OCI-LY1 (cell line): ENCODE measurements at regions not wholly inside any gene's neighbourhood (a gene's known extent, or its start where the extent isn't known, plus 50 kb on each side); places are given as distances from the start of the nearest gene placed in this dataset.

Experiments
- H2AFZ ChIP-seq: fragments of 200-600 bp; sonication (generic), shearing (Covaris generic); 2 replicates; pipeline ENCODE4 v1.6.0; 2014; ENCODE audit warnings: antibody characterized with exemption, mild to moderate bottlenecking, low read length
- H3F3A ChIP-seq: fragments of 200-600 bp; sonication (generic), shearing (Covaris generic); 2 replicates; pipeline ENCODE4 v1.6.0; 2014; ENCODE audit warnings: mild to moderate bottlenecking, antibody characterized with exemption, low read length, moderate library complexity; ENCODE audit not compliant: insufficient read depth
- H3K27ac ChIP-seq: fragments of 200-600 bp; sonication (generic); 2 replicates; pipeline ENCODE4 v1.5.1; 2014; ENCODE audit warnings: low read length, mixed run types, mild to moderate bottlenecking, low read depth; ENCODE audit not compliant: poor library complexity, severe bottlenecking
- H3K27me3 ChIP-seq: fragments of 200-600 bp; sonication (generic); 2 replicates; pipeline ENCODE4 v1.6.0; 2014; ENCODE audit warnings: antibody characterized with exemption, mild to moderate bottlenecking, low read length, moderate library complexity; ENCODE audit not compliant: insufficient read depth
- H3K36me3 ChIP-seq: fragments of 200-600 bp; sonication (generic); 2 replicates; pipeline ENCODE4 v1.6.1; 2014; ENCODE audit warnings: mild to moderate bottlenecking, antibody characterized with exemption, low read length, moderate library complexity, mixed read lengths; ENCODE audit not compliant: insufficient read depth
- H3K4me1 ChIP-seq: fragments of 200-600 bp; sonication (generic); 2 replicates; pipeline ENCODE4 v1.5.1; 2014; ENCODE audit warnings: mild to moderate bottlenecking, low read length, moderate library complexity; ENCODE audit not compliant: insufficient read depth, severe bottlenecking
- H3K4me2 ChIP-seq: fragments of 200-600 bp; sonication (generic), shearing (Covaris generic); 2 replicates; pipeline ENCODE4 v1.6.1; 2014; ENCODE audit warnings: low read length
- H3K4me3 ChIP-seq: fragments of 200-600 bp; sonication (generic); 2 replicates; pipeline ENCODE4 v1.5.1; 2014; ENCODE audit warnings: low read length, low read depth, mild to moderate bottlenecking, mixed read lengths; ENCODE audit not compliant: poor library complexity, severe bottlenecking
- H3K79me2 ChIP-seq: fragments of 200-600 bp; shearing (Covaris generic); 2 replicates; pipeline ENCODE4 v1.6.1; 2016; ENCODE audit warnings: mixed run types, low read length, mixed read lengths; ENCODE audit not compliant: insufficient read depth
- H3K9ac ChIP-seq: fragments of 200-600 bp; sonication (generic), shearing (Covaris generic); 2 replicates; pipeline ENCODE4 v1.6.1; 2014; ENCODE audit warnings: mild to moderate bottlenecking, low read length, mixed read lengths
- H3K9me2 ChIP-seq: fragments of 200-600 bp; sonication (generic), shearing (Covaris generic); 2 replicates; pipeline ENCODE4 v1.6.1; 2014; ENCODE audit warnings: low read depth, mild to moderate bottlenecking, low read length, mixed read lengths
- H3K9me3 ChIP-seq: fragments of 200-600 bp; shearing (Covaris generic); 2 replicates; pipeline ENCODE4 v1.6.1; 2014; ENCODE audit warnings: low read length, mixed read lengths
- H4K20me1 ChIP-seq: fragments of 200-600 bp; sonication (generic), shearing (Covaris generic); 2 replicates; pipeline ENCODE4 v1.6.0; 2016; ENCODE audit warnings: mild to moderate bottlenecking, low read length; ENCODE audit not compliant: insufficient read depth
- EZH2 ChIP-seq: fragments of 200-600 bp; sonication (generic), shearing (Covaris generic); IDR thresholded peaks from 2 replicates; pipeline ENCODE4 v1.8.0; 2017; ENCODE audit warnings: borderline replicate concordance, mixed run types, mild to moderate bottlenecking, antibody characterized with exemption, low read length, moderate library complexity, mixed read lengths
- TF ChIP-seq, protein P1 (sequence below): fragments of 200-600 bp; sonication (generic), shearing (Covaris generic); IDR thresholded peaks from 2 replicates; pipeline ENCODE4 v1.5.1; 2017; ENCODE audit warnings: mild to moderate bottlenecking, antibody characterized with exemption, low read length, moderate library complexity, mixed read lengths

DNA sequence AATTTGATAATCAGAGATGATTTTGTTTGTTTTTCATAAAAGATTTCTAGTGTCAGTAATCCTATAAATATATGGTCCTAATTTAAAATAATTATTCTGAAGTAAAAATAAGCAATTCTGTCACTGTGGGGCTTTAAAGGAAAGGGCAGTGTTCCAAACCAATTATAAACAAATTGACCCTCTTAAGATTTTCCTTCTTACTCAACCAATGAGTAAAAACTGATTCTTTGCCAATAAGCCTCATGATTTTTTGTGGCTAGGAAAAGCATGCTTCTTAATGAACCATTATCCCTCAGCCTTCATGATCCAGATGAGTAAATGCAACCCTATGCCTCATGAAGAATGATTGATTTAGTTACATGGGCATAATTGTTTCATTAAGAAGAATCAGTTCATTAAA is 1010.4 kb downstream of the ADGRL3 start:
- Histone ChIP-seq H4K20me1 (no peaks in the 10 kb centered on the region), H3K4me3 (no peak overlapping the region), H3K9me3 (no peaks in the 10 kb centered on the region), H3K36me3 (no peaks in the 10 kb centered on the region), H3K79me2 (no peaks in the 10 kb centered on the region), H3K4me1 (no peaks in the 10 kb centered on the region), H3K9ac (no peak overlapping the region), H3K27me3 (no peaks in the 10 kb centered on the region), H3K4me2 (no peak overlapping the region), H3K27ac (no peak overlapping the region), H2AFZ (no peak overlapping the region), H3F3A (no peaks in the 10 kb centered on the region), H3K9me2 (no peaks in the 10 kb centered on the region)
- no peak for TF ChIP-seq EZH2
- TF ChIP-seq, protein P1, sequence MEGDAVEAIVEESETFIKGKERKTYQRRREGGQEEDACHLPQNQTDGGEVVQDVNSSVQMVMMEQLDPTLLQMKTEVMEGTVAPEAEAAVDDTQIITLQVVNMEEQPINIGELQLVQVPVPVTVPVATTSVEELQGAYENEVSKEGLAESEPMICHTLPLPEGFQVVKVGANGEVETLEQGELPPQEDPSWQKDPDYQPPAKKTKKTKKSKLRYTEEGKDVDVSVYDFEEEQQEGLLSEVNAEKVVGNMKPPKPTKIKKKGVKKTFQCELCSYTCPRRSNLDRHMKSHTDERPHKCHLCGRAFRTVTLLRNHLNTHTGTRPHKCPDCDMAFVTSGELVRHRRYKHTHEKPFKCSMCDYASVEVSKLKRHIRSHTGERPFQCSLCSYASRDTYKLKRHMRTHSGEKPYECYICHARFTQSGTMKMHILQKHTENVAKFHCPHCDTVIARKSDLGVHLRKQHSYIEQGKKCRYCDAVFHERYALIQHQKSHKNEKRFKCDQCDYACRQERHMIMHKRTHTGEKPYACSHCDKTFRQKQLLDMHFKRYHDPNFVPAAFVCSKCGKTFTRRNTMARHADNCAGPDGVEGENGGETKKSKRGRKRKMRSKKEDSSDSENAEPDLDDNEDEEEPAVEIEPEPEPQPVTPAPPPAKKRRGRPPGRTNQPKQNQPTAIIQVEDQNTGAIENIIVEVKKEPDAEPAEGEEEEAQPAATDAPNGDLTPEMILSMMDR, result no peak

DNA sequence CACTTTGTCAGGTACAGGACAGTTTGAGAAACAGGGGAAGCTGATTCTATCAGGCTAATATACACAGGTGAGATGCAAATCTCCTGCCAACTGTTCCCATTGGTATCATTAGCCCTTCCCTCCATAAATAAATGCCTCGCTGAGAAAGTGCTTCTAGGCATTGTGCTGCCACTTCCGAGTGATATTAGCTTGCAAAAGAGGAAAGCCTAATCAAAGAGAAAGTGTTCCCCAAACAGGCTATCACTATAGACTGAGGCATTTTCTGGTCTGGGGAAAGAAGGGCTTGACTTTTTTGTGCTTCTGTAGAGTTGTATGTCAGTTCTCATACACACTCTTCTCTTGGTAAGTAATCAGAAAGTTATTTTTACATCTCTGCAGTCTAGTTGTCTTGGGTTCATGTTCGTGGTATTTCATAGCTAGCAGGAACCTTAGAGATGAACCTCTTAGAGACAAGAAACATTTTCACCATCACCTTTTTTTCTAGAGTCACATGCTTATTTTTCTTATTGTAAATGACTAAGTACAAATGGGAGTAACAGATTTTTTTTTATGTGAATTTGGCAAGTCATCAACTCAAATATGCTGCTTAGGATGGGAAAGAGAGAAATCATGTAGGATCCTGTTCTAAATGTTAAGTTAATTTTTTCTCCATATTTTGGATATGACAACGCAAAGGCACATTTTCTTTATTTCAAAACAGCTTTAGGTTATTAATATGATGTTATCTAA is 1009.8 kb downstream of the ADGRL3 start:
- Histone ChIP-seq H3K27me3 (no peaks in the 10 kb centered on the region), H3K4me2 (no peak overlapping the region), H3K79me2 (no peaks in the 10 kb centered on the region), H3K27ac (no peak overlapping the region), H3K9me2 (no peaks in the 10 kb centered on the region), H2AFZ (no peak overlapping the region), H3K4me1 (no peaks in the 10 kb centered on the region), H3K4me3 (no peak overlapping the region), H4K20me1 (no peaks in the 10 kb centered on the region), H3K9ac (no peak overlapping the region), H3K9me3 (no peaks in the 10 kb centered on the region), H3F3A (no peaks in the 10 kb centered on the region), H3K36me3 (no peaks in the 10 kb centered on the region)
- TF ChIP-seq EZH2, result no peak
- TF ChIP-seq, protein P1, result no peak

DNA sequence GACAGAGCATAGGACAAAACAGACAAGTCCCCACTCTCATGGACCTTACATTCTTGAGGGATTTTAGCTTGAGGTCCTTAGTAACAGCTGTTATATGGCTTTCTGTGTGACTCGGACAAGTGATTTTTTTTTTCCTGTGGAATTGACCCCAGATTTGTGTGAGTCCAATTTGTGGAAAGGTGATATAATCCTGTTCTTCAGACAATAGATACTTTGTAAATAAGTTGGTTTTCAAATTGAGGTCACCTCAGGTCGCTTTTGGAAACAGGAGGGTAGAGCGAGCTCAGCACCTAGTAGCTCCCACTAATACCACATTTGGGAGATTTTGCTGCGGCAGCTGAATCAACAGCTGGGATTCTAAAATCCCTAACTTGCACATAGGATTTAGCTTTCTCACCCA is 1008.8 kb downstream of the ADGRL3 start:
- Histone ChIP-seq H3K79me2 (no peaks in the 10 kb centered on the region), H3K4me3 (no peak overlapping the region), H3K4me1 (no peaks in the 10 kb centered on the region), H3F3A (no peaks in the 10 kb centered on the region), H3K27ac (no peak overlapping the region), H3K9ac (no peak overlapping the region), H2AFZ (no peak overlapping the region), H3K9me3 (no peaks in the 10 kb centered on the region), H3K36me3 (no peaks in the 10 kb centered on the region), H3K27me3 (no peaks in the 10 kb centered on the region), H3K9me2 (no peaks in the 10 kb centered on the region), H3K4me2 (no peak overlapping the region), H4K20me1 (no peaks in the 10 kb centered on the region)
- no peak for TF ChIP-seq EZH2
- TF ChIP-seq, protein P1, result no peak
